Adrenal gland (tissue), 9 donors: ENCODE measurements at regions not wholly inside any gene's neighbourhood (a gene's known extent, or its start where the extent isn't known, plus 50 kb on each side); places are given as distances from the start of the nearest gene placed in this dataset.

Experiments used
- DNase-seq, 7 donors: peaks; one replicate each; pipeline ENCODE4 v3.0.0-alpha.2; 2019 to 2020
- H3K27ac ChIP-seq, 5 donors: fragments of 200-600 bp; sonication (generic) in 4 of 5; 1 replicate in 3 of 5; 2 replicates in 2 of 5; pipeline versions ENCODE4 v1.5.1 to v1.8.0; 2016 to 2020; ENCODE audit warnings: mild to moderate bottlenecking in 1 of 5
- H3K27me3 ChIP-seq: fragments of 200-600 bp; 2 replicates; pipeline ENCODE4 v1.8.0; 2021
- H3K36me3 ChIP-seq, 2 donors: fragments of 200-600 bp; replicated peaks in 1 of 2; 1 replicate in 1 of 2; 2 replicates in 1 of 2; pipeline versions ENCODE4 v1.5.1 to v1.8.0; 2018 to 2022
- H3K4me1 ChIP-seq, 2 donors: fragments of 200-600 bp; replicated peaks in 1 of 2; 1 replicate in 1 of 2; 2 replicates in 1 of 2; pipeline versions ENCODE4 v1.5.1 to v1.8.0; 2018 to 2021
- H3K4me3 ChIP-seq, 4 donors: fragments of 200-600 bp; sonication (generic) in 3 of 4; one replicate each; pipeline ENCODE4 v1.5.1; 2016 to 2018
- H3K9me3 ChIP-seq, 3 donors: fragments of 200-600 bp; sonication (generic) in 1 of 3; replicated peaks in 1 of 3; 1 replicate in 2 of 3; 2 replicates in 1 of 3; pipeline versions ENCODE4 v1.5.1 to v1.8.0; 2016 to 2021
- POLR2A ChIP-seq, 2 donors: fragments of 450-650 bp; IDR thresholded peaks; one replicate each; pipeline ENCODE4 v1.6.1; 2017; ENCODE audit warnings: antibody characterized with exemption in 2 of 2, mild to moderate bottlenecking in 2 of 2, moderate library complexity in 1 of 2
- WGBS, 4 donors: extraction: QIAGEN DNeasy Blood & Tissue Kit in 2 of 4; methylation state at CpG; one replicate each; pipeline versions ENCODE4 v1.1.5 to v1.1.7; 2013 to 2017; 5-methylcytosine and 5-hydroxymethylcytosine counted together
- intact Hi-C, 2 donors: fragments of 100-400 bp; cut with DNase I; formaldehyde crosslinking; loops; one replicate each; pipeline versions ENCODE4 v1.14.1 to v1.15.0; 2022 to 2023
- TF ChIP-seq, protein P1 (sequence below), 6 experiments: fragments of 450-650 bp in 4 of 6; fragments of 200-600 bp in 2 of 6; sonication (generic) in 1 of 6; IDR thresholded peaks; 1 replicate in 5 of 6; 2 replicates in 1 of 6; pipeline versions ENCODE4 v1.5.1 to v1.8.0; 2016 to 2021; ENCODE audit warnings: antibody characterized with exemption in 6 of 6, mild to moderate bottlenecking in 2 of 6, moderate library complexity in 1 of 6
- donor health status: healthy with polysubstance abuse.
- donor health status: Bipolar disorder and iron deficiency.
- donor health status: DM: yes; HTN: yes; CAD: no.
- donor health status: DM: no; HTN: no; CAD: no.
- donor health status: DM: no; HTN: no; CAD: no.

DNA sequence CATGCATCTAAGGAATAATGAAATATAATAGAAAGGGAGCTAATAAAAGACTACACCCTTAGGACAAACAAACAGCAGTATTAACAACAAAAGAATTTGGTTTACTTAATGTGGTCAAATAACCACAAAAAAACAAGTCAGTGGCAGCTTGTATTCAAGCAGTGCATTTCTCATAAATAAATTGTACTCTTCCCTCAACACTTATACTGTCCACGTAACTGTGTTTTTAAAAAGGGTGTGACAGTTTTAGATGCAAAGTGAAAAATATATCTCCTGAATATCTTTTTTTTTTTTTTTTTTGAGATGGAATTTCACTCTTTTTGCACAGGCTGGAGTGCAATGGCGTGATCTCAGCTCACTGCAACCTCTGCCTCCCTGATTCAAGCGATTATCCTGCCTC, 698.2 kb upstream of the CADM2 start:
- DNase-seq: no peak
- H3K27me3 ChIP-seq: no peaks in the 10 kb centered on the region
- WGBS, 4 donors: 59 to 69% (median 64%) methylated on average over 3 of the region's 3 CpGs
- TF ChIP-seq POLR2A (IDR thresholded peaks at IDR 0.05): no peak
- TF ChIP-seq, protein P1, sequence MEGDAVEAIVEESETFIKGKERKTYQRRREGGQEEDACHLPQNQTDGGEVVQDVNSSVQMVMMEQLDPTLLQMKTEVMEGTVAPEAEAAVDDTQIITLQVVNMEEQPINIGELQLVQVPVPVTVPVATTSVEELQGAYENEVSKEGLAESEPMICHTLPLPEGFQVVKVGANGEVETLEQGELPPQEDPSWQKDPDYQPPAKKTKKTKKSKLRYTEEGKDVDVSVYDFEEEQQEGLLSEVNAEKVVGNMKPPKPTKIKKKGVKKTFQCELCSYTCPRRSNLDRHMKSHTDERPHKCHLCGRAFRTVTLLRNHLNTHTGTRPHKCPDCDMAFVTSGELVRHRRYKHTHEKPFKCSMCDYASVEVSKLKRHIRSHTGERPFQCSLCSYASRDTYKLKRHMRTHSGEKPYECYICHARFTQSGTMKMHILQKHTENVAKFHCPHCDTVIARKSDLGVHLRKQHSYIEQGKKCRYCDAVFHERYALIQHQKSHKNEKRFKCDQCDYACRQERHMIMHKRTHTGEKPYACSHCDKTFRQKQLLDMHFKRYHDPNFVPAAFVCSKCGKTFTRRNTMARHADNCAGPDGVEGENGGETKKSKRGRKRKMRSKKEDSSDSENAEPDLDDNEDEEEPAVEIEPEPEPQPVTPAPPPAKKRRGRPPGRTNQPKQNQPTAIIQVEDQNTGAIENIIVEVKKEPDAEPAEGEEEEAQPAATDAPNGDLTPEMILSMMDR (IDR thresholded peaks at IDR 0.05): no peak
- no peaks in the 10 kb centered on the region for H3K4me1 ChIP-seq
- H3K9me3 ChIP-seq: no peaks in the 10 kb centered on the region
- H3K4me3 ChIP-seq: no peak overlapping the region
- no peaks in the 10 kb centered on the region for H3K36me3 ChIP-seq
- no peak overlapping the region for H3K27ac ChIP-seq
- intact Hi-C loops: no loop called here

DNA sequence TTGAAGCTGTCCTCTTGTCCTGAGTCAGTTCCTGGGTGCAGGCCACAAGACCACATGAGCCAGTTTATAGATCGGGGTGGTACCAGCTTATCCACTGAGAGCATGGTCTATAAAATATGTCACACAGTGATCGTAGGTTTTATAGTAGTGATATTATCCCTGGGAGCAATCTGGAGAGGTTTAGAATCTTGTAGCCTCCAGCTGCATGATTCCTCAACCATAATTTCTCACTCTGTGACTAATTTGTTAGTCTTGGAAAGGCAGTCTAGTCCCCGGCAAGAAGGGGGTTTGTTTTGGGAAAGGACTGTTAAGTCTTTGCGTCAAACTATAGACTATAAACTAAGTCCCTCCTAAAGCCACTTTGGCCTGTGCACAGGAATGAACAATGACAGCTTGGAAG, 693.0 kb upstream of the CADM2 start:
- DNase-seq: no peak
- Histone ChIP-seq H3K9me3 (no peaks in the 10 kb centered on the region), H3K4me3 (no peak overlapping the region), H3K4me1 (no peaks in the 10 kb centered on the region), H3K36me3 (no peaks in the 10 kb centered on the region), H3K27me3 (no peaks in the 10 kb centered on the region), H3K27ac (no peak overlapping the region)
- whole genome bisulfite sequencing, 4 donors: 77 to 85% (median 83%) methylated on average over 4 of the region's 4 CpGs
- TF ChIP-seq POLR2A (IDR thresholded peaks at IDR 0.05): no peak
- TF ChIP-seq, protein P1 (IDR thresholded peaks at IDR 0.05): no peak
- intact Hi-C loops: no loop called here

DNA sequence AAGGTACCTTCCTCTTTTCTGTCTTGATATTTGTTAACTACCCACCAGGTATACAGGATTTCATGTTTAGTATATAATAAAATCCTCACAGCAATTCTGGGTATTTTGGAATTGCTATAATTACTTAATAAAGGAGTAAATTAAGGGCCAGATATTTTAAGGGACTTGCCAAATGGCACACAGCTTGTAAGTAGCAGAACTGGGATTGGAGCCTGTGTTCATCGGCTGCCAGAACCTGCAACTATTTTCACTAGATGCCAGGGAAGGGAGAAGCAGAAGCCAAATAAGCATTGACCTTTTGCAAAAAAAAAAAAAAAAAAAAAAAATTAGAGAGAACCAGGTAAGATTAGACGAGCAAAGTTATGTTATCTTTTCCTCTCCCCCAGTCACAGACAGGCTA, 683.3 kb upstream of the CADM2 start:
- intact Hi-C loops: no loop called here
- Histone ChIP-seq H3K4me1 (no peaks in the 10 kb centered on the region), H3K36me3 (no peaks in the 10 kb centered on the region)

DNA sequence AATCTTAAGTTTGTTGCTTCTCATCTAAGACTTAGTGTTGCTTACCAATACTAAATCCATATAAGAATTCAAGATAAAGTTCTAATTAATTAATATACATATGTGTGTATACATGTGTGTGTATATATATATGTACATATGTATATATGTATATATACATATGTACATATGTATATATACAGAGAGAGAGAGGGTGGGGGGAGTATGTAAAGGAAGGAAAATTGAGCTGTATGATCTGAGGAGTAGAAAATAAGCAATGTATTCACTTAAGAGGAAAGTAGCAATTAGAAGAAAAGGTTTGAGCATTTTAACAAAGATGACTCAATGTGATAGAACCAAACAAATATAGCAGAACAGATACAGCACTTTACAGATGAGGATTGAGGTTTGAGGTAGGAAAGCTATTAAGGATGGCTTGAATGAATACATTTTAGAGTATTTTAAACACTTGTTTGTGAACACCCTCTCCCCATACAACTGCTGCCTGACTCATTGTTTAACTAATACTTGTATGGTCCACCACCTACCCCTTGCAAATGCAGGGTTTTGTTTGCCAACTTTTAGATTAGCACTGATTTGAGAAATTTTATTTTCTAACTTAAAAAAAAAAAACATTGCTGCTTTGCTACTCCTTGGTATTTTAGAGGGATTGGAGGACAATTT, 681.1 kb upstream of the CADM2 start:
- TF ChIP-seq POLR2A (IDR thresholded peaks at IDR 0.05): no peak
- TF ChIP-seq, protein P1 (IDR thresholded peaks at IDR 0.05): no peak
- no peak for DNase-seq
- Histone ChIP-seq H3K27me3 (no peaks in the 10 kb centered on the region), H3K27ac (no peak overlapping the region), H3K4me1 (no peaks in the 10 kb centered on the region), H3K4me3 (no peak overlapping the region), H3K36me3 (no peaks in the 10 kb centered on the region), H3K9me3 (no peaks in the 10 kb centered on the region)
- intact Hi-C loops: no loop called here

More for the DNA sequence above, 683.3 kb upstream of the CADM2 start:
- Histone ChIP-seq H3K9me3 (no peaks in the 10 kb centered on the region), H3K4me3 (no peak overlapping the region), H3K27ac (no peak overlapping the region), H3K27me3 (no peaks in the 10 kb centered on the region)
- 57 to 76% (median 71%) methylated on average over 2 of the region's 2 CpGs for WGBS, 4 donors
- DNase-seq: no peak
- TF ChIP-seq, protein P1 (IDR thresholded peaks at IDR 0.05): no peak
- TF ChIP-seq POLR2A (IDR thresholded peaks at IDR 0.05): no peak
